GM23338 (cell line): ENCODE measurements at regions not wholly inside any gene's neighbourhood (a gene's known extent, or its start where the extent isn't known, plus 50 kb on each side); places are given as distances from the start of the nearest gene placed in this dataset.

ENCODE experiments used
- ATAC-seq: fragments of 200-7000 bp; cut with Tn5 transposase; 3 replicates; pipeline ENCODE4 v1.9.1; 2020
- DNase-seq: peaks from one replicate; pipeline ENCODE4 v3.0.0-alpha.2; 2015; ENCODE audit warnings: low spot score
- H2AFZ ChIP-seq: fragments of 200-600 bp; sonication (generic); 2 replicates; pipeline ENCODE4 v1.8.0; 2016; ENCODE audit warnings: antibody characterized with exemption, mild to moderate bottlenecking, moderate library complexity
- H3F3A ChIP-seq: fragments of 200-600 bp; sonication (generic); replicated peaks from 2 replicates; pipeline ENCODE4 v1.8.0; 2017; ENCODE audit warnings: antibody characterized with exemption, mixed run types, low read depth
- H3K27ac ChIP-seq: fragments of 200-600 bp; sonication (generic); 2 replicates; pipeline ENCODE4 v1.6.1; 2016; ENCODE audit warnings: low read depth
- H3K27me3 ChIP-seq: fragments of 200-600 bp; sonication (generic); 2 replicates; pipeline ENCODE4 v1.8.0; 2016; ENCODE audit warnings: mild to moderate bottlenecking, mixed run types, moderate library complexity; ENCODE audit not compliant: insufficient read depth
- H3K36me3 ChIP-seq: fragments of 200-600 bp; sonication (generic); 2 replicates; pipeline ENCODE4 v1.8.0; 2016; ENCODE audit warnings: mild to moderate bottlenecking; ENCODE audit not compliant: insufficient read depth
- H3K4me1 ChIP-seq: fragments of 200-600 bp; sonication (generic); 2 replicates; pipeline ENCODE4 v1.8.0; 2016; ENCODE audit warnings: mild to moderate bottlenecking, moderate library complexity; ENCODE audit not compliant: insufficient read depth
- H3K4me2 ChIP-seq: fragments of 200-600 bp; sonication (generic); 2 replicates; pipeline ENCODE4 v1.7.1; 2017; ENCODE audit warnings: mixed run types
- H3K4me3 ChIP-seq: fragments of 200-600 bp; sonication (generic); 2 replicates; pipeline ENCODE4 v1.6.1; 2016; ENCODE audit warnings: mixed run types
- H3K79me2 ChIP-seq: fragments of 200-600 bp; sonication (generic); replicated peaks from 2 replicates; pipeline ENCODE4 v1.8.0; 2017; ENCODE audit warnings: mild to moderate bottlenecking; ENCODE audit not compliant: insufficient read depth
- H3K9me2 ChIP-seq: fragments of 200-600 bp; sonication (generic); 2 replicates; pipeline ENCODE4 v1.8.0; 2017; ENCODE audit not compliant: insufficient read depth
- H4K20me1 ChIP-seq: fragments of 200-600 bp; sonication (generic); replicated peaks from 2 replicates; pipeline ENCODE4 v1.8.0; 2017; ENCODE audit warnings: mild to moderate bottlenecking; ENCODE audit not compliant: insufficient read depth
- H3K27ac Mint-ChIP-seq: 2 replicates; pipeline ENCODE4 v1.8.0; 2020; ENCODE audit warnings: inconsistent platforms, mild to moderate bottlenecking, moderate library complexity, mixed read lengths
- H3K27me3 Mint-ChIP-seq: 3 replicates; pipeline ENCODE4 v1.8.0; 2022; ENCODE audit warnings: low read depth, mild to moderate bottlenecking, moderate library complexity, mixed read lengths, inconsistent platforms; ENCODE audit not compliant: insufficient read depth, poor library complexity
- H3K36me3 Mint-ChIP-seq: 3 replicates; pipeline ENCODE4 v1.8.0; 2021; ENCODE audit warnings: low read depth, mild to moderate bottlenecking, inconsistent platforms, moderate library complexity, mixed read lengths
- H3K4me1 Mint-ChIP-seq: 3 replicates; pipeline ENCODE4 v1.8.0; 2020; ENCODE audit warnings: mild to moderate bottlenecking, inconsistent platforms, mixed read lengths
- H3K4me3 Mint-ChIP-seq: 3 replicates; pipeline ENCODE4 v1.8.0; 2021; ENCODE audit warnings: moderate library complexity, mild to moderate bottlenecking, inconsistent platforms, mixed read lengths
- H3K9me3 Mint-ChIP-seq: 3 replicates; pipeline ENCODE4 v1.8.0; 2020; ENCODE audit warnings: moderate library complexity, mild to moderate bottlenecking, inconsistent platforms, mixed read lengths
- CREB1 ChIP-seq: fragments of 250-450 bp; sonication (Bioruptor Pico); IDR thresholded peaks from 2 replicates; pipeline ENCODE4 v1.5.0; 2020; ENCODE audit warnings: low read depth, mild to moderate bottlenecking, moderate library complexity
- CTCF ChIP-seq, 2 experiments: fragments of 200-600 bp in 1 of 2; sonication (generic) in 1 of 2; conservative IDR thresholded peaks; 2 replicates each; pipeline versions ENCODE4 v1.5.1 to v1.6.1; 2016 to 2017; ENCODE audit warnings: antibody characterized with exemption in 2 of 2, low read depth in 2 of 2, mild to moderate bottlenecking in 2 of 2, moderate library complexity in 1 of 2
- ETS1 ChIP-seq: IDR thresholded peaks from 2 replicates; pipeline ENCODE4 v1.6.1; 2016; ENCODE audit warnings: antibody characterized with exemption
- EZH2 ChIP-seq: fragments of 200-600 bp; sonication (generic); IDR thresholded peaks from one replicate; pipeline ENCODE4 v1.8.0; 2017; ENCODE audit warnings: antibody characterized with exemption, mild to moderate bottlenecking, low read depth; ENCODE audit not compliant: unreplicated experiment
- EZH2phosphoT487 ChIP-seq: fragments of 200-600 bp; sonication (generic); IDR thresholded peaks from one replicate; pipeline ENCODE4 v1.8.1; 2018; ENCODE audit warnings: antibody characterized with exemption; ENCODE audit not compliant: unreplicated experiment
- JUNB ChIP-seq: IDR thresholded peaks from one replicate; pipeline ENCODE4 v1.6.1; 2016; ENCODE audit warnings: antibody characterized with exemption; ENCODE audit not compliant: unreplicated experiment
- NANOG ChIP-seq: IDR thresholded peaks from 2 replicates; pipeline ENCODE4 v1.6.1; 2016; ENCODE audit warnings: antibody characterized with exemption, borderline replicate concordance
- POLR2AphosphoS5 ChIP-seq: IDR thresholded peaks from 2 replicates; pipeline ENCODE4 v1.6.1; 2016; ENCODE audit warnings: antibody characterized with exemption, low read depth
- REST ChIP-seq: IDR thresholded peaks from one replicate; pipeline ENCODE4 v1.6.1; 2018; ENCODE audit warnings: antibody characterized with exemption; ENCODE audit not compliant: unreplicated experiment
- ZNF114 ChIP-seq: fragments of 250-450 bp; sonication (Bioruptor Pico); IDR thresholded peaks from 2 replicates; pipeline ENCODE4 v1.5.0; 2020; ENCODE audit warnings: mild to moderate bottlenecking, moderate library complexity
- ZNF331 ChIP-seq: fragments of 250-450 bp; sonication (Bioruptor Pico); IDR thresholded peaks from 2 replicates; pipeline ENCODE4 v1.5.0; 2020; ENCODE audit warnings: low read depth, mild to moderate bottlenecking, moderate library complexity

GRCh38 chr3:139227165-139227564 is 116.7 kb upstream of the MRPS22 start:
- Histone ChIP-seq H3K27ac (no peak overlapping the region), H2AFZ (no peak overlapping the region), H3K4me3 (no peak overlapping the region), H4K20me1 (no peaks in the 10 kb centered on the region), H3K27me3 (no peaks in the 10 kb centered on the region), H3K36me3 (no peaks in the 10 kb centered on the region), H3K9me2 (no peaks in the 10 kb centered on the region), H3F3A (no peaks in the 10 kb centered on the region), H3K4me2 (no peak overlapping the region), H3K79me2 (no peaks in the 10 kb centered on the region), H3K4me1 (no peaks in the 10 kb centered on the region)
- H3K36me3 Mint-ChIP-seq: no peaks in the 10 kb centered on the region
- no peaks in the 10 kb centered on the region for H3K4me1 Mint-ChIP-seq
- no peak for TF ChIP-seq ZNF114 (CRISPR knock-in tag)
- no peak for TF ChIP-seq ZNF331 (CRISPR knock-in tag)
- no peak for TF ChIP-seq ETS1
- no peak for TF ChIP-seq EZH2
- TF ChIP-seq POLR2AphosphoS5: no peak
- TF ChIP-seq CREB1 (CRISPR knock-in tag): no peak
- TF ChIP-seq CTCF (conservative IDR thresholded peaks at IDR 0.05; ENCODE audit: low read depth in 2 of 2): no peak
- TF ChIP-seq JUNB: no peak
- TF ChIP-seq REST: no peak
- TF ChIP-seq NANOG: no peak
- peaks cover 4% of the 10 kb centered on the region for H3K27me3 Mint-ChIP-seq
- H3K4me3 Mint-ChIP-seq: no peak overlapping the region
- H3K9me3 Mint-ChIP-seq: no peaks in the 10 kb centered on the region
- DNase-seq: no peak
- no peak for ATAC-seq
- H3K27ac Mint-ChIP-seq: no peak overlapping the region

- no peak overlapping the region for H3K27ac Mint-ChIP-seq
- H3K4me3 Mint-ChIP-seq: no peak overlapping the region
- Histone ChIP-seq H3K27me3 (no peaks in the 10 kb centered on the region), H4K20me1 (no peaks in the 10 kb centered on the region), H3K9me2 (no peaks in the 10 kb centered on the region), H3K79me2 (no peaks in the 10 kb centered on the region), H3K4me3 (no peak overlapping the region), H2AFZ (peak overlapping the region; percentile 47; the same call in 1 of the 2 replicates), H3F3A (no peaks in the 10 kb centered on the region), H3K4me1 (no peaks in the 10 kb centered on the region), H3K36me3 (no peaks in the 10 kb centered on the region), H3K27ac (no peak overlapping the region), H3K4me2 (no peak overlapping the region)
- DNase-seq (no peak), ATAC-seq (no peak)
- peaks cover 4% of the 10 kb centered on the region for H3K27me3 Mint-ChIP-seq
- no peaks in the 10 kb centered on the region for H3K9me3 Mint-ChIP-seq
- no peaks in the 10 kb centered on the region for H3K36me3 Mint-ChIP-seq
- no peaks in the 10 kb centered on the region for H3K4me1 Mint-ChIP-seq
- TF ChIP-seq CTCF (conservative IDR thresholded peaks at IDR 0.05; ENCODE audit: low read depth in 2 of 2) (no peak), POLR2AphosphoS5 (no peak), ZNF114 (CRISPR knock-in tag) (no peak), EZH2 (no peak), ZNF331 (CRISPR knock-in tag) (no peak), ETS1 (no peak), EZH2phosphoT487 (no peak), JUNB (no peak), NANOG (no peak)
Measured at GRCh38 chr3:139227827-139228226, 116.0 kb upstream of the MRPS22 start.
